Stimulated activated CD4-positive, alpha-beta T cell treated with anti-CD3 and anti-CD28 coated beads, Interleukin-12 subunit alpha, Interleukin-12 subunit beta, amount 100 ng/mL, for 4 hours (primary cell): ENCODE measurements at regions not wholly inside any gene's neighbourhood (a gene's known extent, or its start where the extent isn't known, plus 50 kb on each side); places are given as distances from the start of the nearest gene placed in this dataset.
"Not testable (repeated sequence)": the region's sequence is repeated elsewhere in the genome, so short reads cannot be mapped to it uniquely, and the experiment has no call there.

Experiments used
- DNase-seq: peaks from one replicate; pipeline ENCODE4 v3.0.0-alpha.2; 2020

DNA sequence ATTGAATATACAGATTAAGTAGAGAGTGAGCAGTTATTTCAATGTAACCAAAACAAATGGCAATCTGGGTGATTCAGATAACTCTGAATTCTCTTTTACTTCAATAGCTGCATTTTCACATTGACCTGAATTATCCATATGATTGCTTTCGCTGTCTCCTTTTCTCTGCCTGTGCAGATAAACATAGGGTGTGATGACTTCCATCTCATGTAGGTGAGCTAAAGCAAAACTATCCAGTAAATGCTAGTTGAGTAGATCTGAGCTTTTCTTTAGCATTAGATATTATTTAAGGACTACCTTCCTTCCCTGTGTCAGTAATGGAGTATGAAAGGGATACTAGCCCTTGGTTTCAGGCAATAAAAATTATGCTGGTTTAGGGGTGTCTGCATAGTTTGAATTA lies 288.6 kb downstream of the OXSM start:
- no peak for DNase-seq

- DNase-seq: no peak
Observed at GRCh38 chr3:26081166-26081565, 291.3 kb downstream of the OXSM start.

GRCh38 chr3:26081806-26082205 lies 291.9 kb downstream of the OXSM start:
- DNase-seq: no peak

DNA sequence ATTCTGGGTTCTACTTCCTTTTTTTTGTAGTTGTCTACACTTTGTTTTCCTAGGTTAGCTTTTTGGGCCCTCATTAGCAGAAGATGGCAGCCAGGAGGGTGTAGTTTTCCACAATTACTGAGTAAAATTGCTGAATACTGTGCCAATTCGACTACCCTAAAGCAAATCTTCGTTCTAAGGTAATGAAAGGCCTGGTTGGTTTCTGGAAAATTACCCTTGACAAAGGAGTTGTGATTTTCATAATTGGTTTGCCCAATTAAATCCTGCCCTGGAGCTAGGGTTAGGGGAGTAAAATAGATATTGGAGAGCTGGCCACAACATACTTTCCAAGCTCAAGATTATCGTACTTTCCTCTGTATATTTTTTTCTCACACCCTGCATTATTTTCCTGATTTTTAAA lies 293.0 kb downstream of the OXSM start:
- DNase-seq: no peak

GRCh38 chr3:26084629-26085028 lies 294.7 kb downstream of the OXSM start:
- no peak for DNase-seq

DNA sequence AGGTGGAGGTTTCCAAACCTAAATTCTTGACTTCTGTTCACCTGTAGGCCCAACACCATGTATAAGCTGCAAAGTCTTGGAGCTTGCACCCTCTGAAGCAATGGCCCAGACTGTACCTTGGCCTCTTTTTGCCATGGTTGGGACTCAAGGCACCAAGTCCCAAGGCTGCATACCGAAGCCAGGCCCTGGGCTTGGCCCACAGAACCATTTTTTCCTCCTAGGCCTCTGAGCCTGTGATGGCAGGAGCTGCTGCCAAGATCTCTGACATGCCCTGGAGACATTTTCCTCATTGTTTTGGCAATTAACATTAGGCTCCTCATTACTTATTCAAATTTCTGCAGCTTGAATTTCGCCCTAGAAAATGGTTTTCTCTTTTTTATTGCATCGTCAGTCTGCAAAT lies 297.9 kb downstream of the OXSM start:
- DNase-seq: no peak

DNA sequence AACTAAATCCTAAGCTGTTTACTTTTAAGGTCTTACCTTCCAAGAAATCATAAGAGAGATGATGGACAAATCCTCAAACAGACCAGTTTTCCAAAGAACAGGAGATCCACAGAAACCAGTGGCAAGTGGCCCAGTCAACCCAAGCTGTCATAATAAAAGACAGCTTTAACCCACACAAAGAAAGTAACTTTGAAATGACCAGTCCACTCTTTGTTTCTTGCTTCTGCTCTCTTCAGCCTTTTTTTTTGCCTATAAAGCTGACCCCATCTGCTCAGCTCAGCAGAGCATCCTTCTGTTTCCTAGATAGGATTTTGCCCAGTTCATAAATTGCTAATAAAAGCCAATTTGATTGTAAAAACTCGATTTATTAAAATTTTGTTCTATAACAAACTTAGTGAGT lies 299.4 kb downstream of the OXSM start:
- DNase-seq: no peak

- no peak for DNase-seq
Observed at GRCh38 chr3:26090589-26090988, 300.7 kb downstream of the OXSM start.

DNA sequence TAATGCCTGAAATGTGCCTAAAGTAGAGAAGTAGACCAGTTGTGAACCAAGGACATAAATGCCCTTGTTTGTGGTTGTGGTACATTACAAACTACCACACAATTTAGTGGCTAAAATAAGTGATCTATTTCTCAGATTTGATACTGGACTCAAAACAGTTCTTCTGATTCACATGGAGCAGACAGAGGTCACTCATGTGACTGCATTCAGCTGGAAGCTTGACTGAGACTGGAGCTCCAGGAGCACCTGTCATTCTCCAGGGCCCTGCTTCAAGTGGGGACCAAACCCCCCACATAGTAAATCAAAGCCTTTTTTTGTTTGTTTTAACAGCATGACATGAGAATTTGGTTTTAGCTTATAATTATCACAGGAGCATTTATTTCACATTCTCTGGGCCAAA lies 301.2 kb downstream of the OXSM start:
- no peak for DNase-seq

GRCh38 chr3:26091626-26092025 lies 301.7 kb downstream of the OXSM start:
- DNase-seq: no peak

GRCh38 chr3:26097111-26097510 lies 307.2 kb downstream of the OXSM start:
- not testable (repeated sequence) for DNase-seq

GRCh38 chr3:26099692-26100091 lies 309.8 kb downstream of the OXSM start:
- DNase-seq: no peak

- DNase-seq: no peak
Observed at GRCh38 chr3:26100176-26100575, 310.3 kb downstream of the OXSM start.

- no peak for DNase-seq
Observed at GRCh38 chr3:26102376-26102775, 312.5 kb downstream of the OXSM start.

DNA sequence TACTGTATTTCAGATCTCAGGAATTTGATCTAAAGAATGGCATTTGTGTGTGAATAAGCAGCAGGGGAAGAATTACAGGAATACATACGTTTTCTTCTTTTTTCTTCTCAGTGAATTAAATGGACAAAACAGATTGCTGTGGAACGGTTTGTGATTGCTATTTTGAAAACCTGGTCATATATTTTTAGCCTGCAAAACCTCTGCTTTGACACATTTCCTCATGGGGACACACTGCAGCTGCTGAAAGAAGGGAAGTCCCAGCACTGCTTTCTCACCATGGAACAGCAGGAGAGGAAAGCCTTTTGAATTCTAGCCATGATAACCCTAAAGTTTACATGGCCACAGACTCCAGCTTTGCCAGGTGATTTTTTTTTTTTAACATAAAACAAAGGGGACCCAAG lies 315.0 kb downstream of the OXSM start:
- DNase-seq: no peak

GRCh38 chr3:26105261-26105660 lies 315.4 kb downstream of the OXSM start:
- no peak for DNase-seq

GRCh38 chr3:26106228-26106627 lies 316.3 kb downstream of the OXSM start:
- no peak for DNase-seq

DNA sequence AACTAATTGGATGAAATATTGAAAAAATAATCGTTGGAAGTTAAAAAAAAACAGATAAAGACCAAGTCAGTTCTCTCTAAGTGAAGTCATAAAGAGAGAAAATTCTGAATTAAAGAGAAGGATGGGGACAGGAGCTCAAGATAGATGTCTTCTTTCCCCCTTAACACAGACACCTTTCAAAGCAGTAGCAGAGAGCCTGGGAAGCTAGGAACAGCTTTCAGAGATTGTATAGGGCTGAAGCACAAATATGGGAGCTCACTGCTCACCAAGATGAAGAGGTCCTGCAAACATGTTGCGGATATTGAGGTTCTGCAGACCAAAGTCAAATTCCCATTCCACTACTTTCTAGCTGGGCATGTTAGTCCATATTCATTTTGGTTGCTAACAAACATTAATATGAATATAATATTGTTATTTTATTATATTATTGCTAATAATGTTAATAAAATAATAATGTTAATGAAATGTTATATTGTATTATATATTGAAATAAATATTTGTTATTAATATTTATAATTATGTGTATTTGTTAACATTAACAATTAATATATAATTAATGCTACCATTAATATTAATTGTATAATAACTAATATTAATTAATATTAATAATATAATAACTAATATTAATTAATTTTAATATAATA lies 319.1 kb downstream of the OXSM start:
- DNase-seq: no peak

GRCh38 chr3:26114851-26115250 lies 325.0 kb downstream of the OXSM start:
- DNase-seq: no peak

DNA sequence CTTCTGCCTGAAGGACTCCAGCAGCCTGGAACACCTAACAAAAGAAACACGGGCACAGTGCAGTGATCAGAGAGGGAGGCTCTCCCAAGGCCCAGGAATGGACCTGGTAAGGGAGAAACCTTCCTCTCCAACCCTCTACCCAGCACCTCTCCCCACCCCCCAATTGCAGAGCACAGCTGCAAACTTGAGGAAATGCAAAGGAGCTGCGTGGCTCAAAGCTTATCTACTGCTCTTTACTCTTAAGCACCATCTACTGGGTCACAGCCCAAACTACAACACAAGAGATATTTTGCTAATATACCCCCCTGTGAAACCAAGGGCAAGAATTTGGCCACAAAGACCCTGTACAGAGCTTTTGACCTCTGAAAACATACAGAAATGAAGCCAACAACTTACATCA lies 328.3 kb downstream of the OXSM start:
- no peak for DNase-seq

- no peak for DNase-seq
Observed at GRCh38 chr3:26132942-26133341, 343.1 kb downstream of the OXSM start.

DNA sequence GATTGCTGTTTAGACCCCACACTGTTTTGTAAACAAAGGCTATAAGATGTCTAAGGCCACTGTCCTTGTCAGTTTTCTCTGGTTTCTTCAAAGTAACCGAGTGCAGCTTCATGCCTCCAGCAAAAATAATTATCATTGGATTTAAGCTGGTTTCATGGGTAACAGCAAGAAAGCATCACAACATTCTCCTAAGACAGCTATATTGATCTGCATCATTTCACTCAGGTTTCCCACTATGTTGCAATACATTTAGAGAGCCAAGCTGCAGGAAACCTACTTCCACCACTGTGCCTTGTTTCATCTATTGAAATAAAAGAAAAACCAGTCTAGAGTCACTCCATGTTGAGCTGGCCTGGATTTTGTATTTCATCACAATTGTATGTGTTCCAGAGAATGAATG lies 351.4 kb downstream of the OXSM start:
- no peak for DNase-seq

DNA sequence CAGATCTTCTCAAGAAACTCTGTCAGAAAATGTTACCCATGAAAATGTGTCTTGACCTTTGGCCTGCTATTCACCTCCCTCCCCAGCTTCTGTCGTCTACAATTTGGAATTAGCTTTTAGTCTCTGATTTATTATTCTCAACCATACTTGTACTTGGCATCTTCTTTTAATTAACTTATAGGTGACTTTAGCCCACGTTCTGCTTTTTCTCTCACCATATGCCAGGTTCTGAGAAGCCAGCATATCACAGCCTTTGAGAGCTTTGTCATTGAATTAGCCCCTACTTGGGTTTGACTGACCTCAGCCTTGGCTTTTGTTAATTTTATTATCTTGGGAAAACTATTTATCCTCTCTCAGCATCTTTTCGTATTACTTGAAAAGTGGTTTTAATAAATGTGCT lies 355.9 kb downstream of the OXSM start:
- DNase-seq: no peak

- not testable (repeated sequence) for DNase-seq
Observed at GRCh38 chr3:26157428-26157827, 367.5 kb downstream of the OXSM start.

- DNase-seq: no peak
Observed at GRCh38 chr3:26171006-26171405, 381.1 kb downstream of the OXSM start.

- no peak for DNase-seq
Observed at GRCh38 chr3:26191556-26191955, 401.7 kb downstream of the OXSM start.
